GM19467 (cell line): ENCODE measurements at regions not wholly inside any gene's neighbourhood (a gene's known extent, or its start where the extent isn't known, plus 50 kb on each side); places are given as distances from the start of the nearest gene placed in this dataset.
"Not testable (repeated sequence)": the region's sequence is repeated elsewhere in the genome, so short reads cannot be mapped to it uniquely, and the experiment has no call there.

ENCODE experiments used
- ATAC-seq: cut with Tn5 transposase; IDR thresholded peaks from one replicate; pipeline ENCODE4 v1.9.1; 2021; ENCODE audit warnings: mild to moderate bottlenecking, moderate library complexity; ENCODE audit not compliant: unreplicated experiment

DNA sequence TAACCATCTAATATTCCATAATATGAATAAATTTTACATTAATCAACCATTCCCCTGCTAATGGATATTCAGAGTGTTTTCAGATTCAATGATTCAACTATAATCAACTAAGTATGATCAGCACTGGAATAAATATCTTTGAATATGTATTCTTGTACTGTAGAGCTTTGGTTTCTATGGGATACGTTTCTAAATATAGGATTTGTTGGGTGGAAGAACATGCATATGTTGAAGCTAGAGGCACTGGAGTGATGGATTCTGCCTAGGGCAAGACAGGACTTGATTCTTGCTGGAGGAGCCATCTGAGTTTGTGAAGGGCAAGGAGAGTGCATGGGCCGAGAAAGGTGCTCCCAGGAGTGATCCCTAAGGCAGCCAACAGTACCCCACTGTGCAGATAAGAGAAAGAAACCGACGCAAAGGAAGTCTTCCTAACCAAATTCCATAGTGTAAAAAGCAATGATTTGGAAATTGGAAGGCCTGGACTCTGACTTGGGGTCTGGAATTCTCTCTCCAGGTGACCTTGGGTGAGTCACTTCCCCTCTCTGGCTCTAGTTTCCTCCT lies 418.7 kb downstream of the PREX1 start:
- no peak for ATAC-seq

DNA sequence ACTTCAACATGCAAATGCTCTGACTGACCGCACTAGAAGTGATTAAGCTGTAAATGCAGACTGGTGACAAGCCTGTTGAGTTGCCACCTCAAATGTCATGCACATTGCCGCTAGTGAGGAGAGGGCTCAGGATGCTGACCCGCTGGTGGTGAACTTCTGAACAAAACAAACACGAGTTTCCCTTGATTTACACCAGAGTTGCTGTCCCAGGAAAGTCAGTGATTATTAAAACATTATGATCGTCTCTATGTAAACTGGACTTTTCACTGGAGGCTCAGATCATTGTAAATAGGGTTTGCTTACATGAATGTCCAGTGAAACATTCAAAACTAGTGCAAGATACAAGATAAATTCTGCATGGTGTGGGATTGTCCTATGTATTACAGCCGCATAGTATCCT lies 420.1 kb downstream of the PREX1 start:
- ATAC-seq: no peak

- ATAC-seq: no peak
Observed at GRCh38 chr20:48406912-48407340, 420.9 kb downstream of the PREX1 start.

GRCh38 chr20:48406498-48406897 lies 421.3 kb downstream of the PREX1 start:
- no peak for ATAC-seq

DNA sequence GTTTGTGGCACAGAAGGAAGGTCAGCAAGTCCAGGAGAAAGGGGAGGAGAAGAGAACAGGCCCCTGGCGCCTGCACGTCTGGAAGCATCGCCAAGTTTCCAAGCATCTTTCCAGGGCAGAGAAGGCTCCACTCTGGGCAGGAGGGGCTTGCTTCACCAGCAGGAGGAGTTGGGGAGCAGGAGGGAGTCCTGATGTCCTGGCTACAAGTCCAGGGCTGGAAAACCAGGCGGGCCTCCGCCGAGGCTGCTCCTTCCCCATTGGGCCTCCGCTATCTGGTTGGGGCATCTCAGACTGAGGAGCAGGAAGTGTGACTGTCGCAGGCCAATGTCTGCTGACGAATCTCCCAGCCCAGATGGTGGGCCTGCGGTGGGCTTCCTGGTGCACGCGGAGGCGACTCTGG lies 421.9 kb downstream of the PREX1 start:
- no peak for ATAC-seq

DNA sequence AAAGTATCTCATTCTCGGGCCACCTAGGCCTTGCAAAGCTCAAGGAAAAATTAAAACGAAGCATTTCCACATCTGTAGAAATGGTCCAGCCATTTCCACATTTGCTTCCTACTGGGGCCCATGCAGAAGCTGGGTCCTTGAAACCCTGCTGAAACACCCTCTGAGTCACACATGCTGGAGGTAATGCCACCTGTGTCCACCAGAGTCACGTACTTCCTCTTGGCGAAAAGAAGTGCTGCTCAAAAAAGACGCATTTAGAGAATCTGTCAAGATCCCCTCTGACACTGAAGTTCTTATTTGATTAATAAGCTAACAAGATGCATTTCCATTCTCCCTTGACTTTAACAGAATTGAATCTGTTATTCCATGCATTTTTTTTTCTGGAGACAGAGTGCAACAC lies 423.2 kb downstream of the PREX1 start:
- ATAC-seq: no peak

- no peak for ATAC-seq
Observed at GRCh38 chr20:48403167-48403761, 424.5 kb downstream of the PREX1 start.

DNA sequence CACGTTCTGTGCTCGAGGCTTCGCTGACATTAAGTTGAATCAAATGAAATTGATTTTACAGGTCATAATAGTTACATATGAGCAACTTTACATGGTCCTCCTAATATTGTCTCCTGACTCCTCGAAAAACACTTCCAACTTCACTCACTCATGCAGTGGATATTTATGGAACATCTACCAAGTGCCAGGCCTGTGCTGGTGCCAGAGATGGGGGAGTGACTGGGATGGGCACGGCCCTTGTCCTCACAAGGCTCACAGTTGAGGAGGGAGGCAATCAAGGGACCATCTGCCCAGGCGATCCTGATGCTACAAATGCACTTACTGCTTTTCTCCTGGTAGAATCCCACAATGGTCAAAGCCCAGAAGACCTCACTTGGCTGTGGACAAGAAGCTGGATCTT lies 426.4 kb downstream of the PREX1 start:
- ATAC-seq: no peak

- ATAC-seq: no peak
Observed at GRCh38 chr20:48400009-48400408, 427.8 kb downstream of the PREX1 start.

DNA sequence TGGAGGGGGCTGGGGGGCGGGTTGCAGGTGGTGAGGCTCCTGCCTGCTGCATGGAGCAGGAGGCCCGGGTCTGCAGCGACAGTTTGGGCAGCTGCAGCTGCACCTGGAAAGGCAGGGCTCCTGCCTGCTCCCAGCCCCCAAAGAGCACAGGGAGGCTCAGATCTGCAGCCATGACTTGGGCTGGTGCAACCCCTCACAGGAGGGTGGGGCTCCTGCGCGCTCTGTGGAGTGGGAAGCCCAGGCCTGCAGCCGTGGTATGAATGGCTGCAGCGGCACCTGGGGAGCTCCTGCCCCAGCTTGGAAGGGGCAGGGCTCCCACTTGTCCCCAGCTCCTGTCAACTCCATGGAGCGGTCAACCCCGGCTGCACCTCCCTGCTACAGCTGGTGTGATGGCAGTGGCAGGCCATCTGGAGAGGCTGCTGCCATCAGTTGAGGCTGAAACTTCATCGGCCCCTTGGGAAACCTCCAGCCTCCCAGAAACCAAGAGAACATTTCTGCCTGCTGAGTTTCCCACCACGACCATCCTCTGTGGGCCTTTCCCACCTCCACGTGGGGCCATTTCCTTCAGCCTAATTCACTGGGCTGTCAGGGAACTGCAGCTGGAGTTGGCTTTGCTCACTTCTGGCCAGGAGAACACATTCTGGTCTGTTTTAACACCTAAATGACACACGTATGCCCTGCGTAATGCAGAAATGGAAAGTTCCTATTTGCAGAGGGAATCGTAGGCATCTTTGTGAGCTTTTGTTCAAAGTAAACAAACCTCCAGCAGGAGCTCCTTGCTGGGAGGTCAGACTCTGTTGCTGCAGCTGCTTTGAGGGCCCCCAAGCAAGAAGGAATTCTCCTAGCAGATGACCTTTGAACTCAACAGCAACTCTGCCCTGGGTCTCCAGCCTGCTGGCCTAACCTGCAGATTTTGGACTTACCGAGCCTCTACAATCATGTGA lies 429.0 kb downstream of the PREX1 start:
- ATAC-seq: no peak

- ATAC-seq: not testable (repeated sequence)
Observed at GRCh38 chr20:48396981-48397861, 430.6 kb downstream of the PREX1 start.

GRCh38 chr20:48395816-48396546 lies 431.8 kb downstream of the PREX1 start:
- no peak for ATAC-seq

DNA sequence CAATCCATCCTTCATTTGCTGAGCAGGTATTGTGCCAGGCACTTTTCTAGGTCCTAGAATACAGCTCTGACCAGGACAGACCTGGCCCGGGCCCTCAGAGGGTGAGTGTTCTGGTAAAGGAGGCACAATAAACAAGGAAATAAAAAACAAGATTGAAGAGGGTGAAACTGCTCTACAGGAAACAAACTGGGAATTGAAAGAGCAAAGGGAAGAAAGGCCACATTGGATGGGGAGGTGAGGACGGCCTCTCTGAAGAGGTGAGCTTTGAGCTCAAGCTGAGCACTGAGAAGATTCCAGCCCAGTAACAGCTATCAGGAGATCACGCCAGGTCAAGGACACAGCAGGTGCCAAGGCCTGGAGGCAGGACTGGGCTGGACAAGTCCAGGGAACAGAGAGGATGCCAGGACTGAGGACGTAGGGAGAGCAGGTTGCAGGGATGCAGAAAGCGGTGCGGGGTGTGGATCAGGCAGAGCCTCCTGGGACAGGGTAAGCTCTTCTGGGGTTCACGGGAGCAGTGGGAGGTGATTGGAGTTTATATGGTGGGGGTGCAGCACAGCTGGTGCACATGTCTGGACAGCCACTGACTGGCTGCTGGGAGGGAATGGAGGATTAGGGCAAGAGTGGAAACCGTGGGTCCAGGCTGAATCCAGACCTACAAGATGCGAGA lies 433.3 kb downstream of the PREX1 start:
- no peak for ATAC-seq

- ATAC-seq: no peak
Observed at GRCh38 chr20:48393737-48394314, 434.0 kb downstream of the PREX1 start.

DNA sequence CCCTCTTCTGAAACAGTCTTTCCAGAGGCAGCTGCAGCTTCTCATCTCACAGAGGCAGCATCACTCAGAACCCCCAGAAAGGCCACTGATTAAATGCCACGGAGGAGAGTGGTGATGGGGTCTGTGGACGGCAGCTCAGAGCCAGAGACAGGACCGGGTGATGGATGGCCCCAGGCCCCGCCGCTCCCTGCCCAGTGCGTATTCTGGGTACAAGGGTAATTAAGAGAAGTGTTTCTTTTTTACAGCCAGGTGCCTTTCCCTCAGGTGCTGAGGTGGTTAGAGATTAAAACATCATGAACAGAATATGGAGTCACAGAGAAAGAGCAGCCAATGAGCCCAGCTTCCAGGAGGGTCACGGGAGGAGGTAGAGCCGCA lies 434.5 kb downstream of the PREX1 start:
- ATAC-seq: no peak

DNA sequence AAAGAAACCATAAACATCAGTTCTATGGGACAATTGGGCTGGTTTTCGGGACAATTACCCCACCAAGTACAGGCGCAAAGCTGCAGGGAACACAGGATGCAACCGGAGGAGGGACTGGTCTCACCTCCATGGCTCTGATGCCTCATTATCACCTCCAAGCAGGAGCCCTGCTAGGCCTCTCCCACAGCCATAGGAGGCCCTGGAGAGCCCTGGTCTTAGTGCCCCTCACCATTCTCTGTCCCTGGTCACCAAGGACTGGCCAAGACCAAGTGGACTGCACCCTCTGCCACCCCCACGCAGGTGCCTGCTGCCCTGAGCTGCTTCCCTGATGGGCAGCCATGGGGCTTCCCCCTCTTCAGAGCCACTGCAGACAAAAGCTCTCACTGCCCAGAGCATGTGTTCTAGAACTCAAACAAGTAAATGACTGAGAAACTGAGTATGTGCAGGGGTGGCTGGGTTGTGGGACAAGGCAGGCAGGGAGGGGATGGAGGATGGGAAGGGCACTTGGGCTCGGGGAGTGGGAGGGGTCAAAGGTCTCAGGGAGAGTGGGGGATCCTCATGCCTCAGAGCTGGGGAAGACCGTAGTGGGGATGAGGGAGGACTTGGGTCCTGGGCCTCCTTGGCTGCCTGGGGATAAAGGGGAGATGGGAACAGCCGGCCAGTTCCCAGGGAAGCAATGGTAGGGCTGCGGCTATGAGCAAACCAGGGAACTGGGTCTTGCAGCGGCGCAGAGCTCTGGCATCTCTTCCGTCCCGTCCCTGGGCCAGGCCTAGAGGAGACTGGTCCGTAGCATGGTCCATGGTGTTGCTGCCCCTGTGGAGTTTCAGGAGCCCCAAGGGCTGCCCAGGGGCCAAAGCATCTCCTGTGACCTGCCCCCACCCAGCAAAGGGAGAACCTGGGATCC lies 435.1 kb downstream of the PREX1 start:
- ATAC-seq: no peak

- ATAC-seq: no peak
Observed at GRCh38 chr20:48390981-48391380, 436.8 kb downstream of the PREX1 start.

- no peak for ATAC-seq
Observed at GRCh38 chr20:48387675-48388074, 440.1 kb downstream of the PREX1 start.
